Astrocyte (in vitro differentiated cells and primary cell): ENCODE measurements at regions not wholly inside any gene's neighbourhood (a gene's known extent, or its start where the extent isn't known, plus 50 kb on each side); places are given as distances from the start of the nearest gene placed in this dataset.

Experiments
- DNase-seq: peaks from one replicate; pipeline ENCODE4 v3.0.0-alpha.2; 2010; ENCODE audit warnings: low read depth
- FAIRE-seq: peaks from 2 replicates; lab custom pipeline; 2011; peaks lifted over from hg19 to GRCh38; lab: Jason Lieb, UNC
- H2AFZ ChIP-seq: 2 replicates; pipeline ENCODE4 v1.6.0; 2012; ENCODE audit warnings: low read depth, low read length, inconsistent platforms
- H3K27ac ChIP-seq: 2 replicates; pipeline ENCODE4 v1.5.1; 2011; ENCODE audit warnings: low read depth, low read length, inconsistent platforms
- H3K27me3 ChIP-seq: 2 replicates; pipeline ENCODE4 v1.6.0; 2011; ENCODE audit warnings: low read length, inconsistent platforms; ENCODE audit not compliant: insufficient read depth
- H3K36me3 ChIP-seq: 2 replicates; pipeline ENCODE4 v1.5.1; 2011; ENCODE audit warnings: low read length, inconsistent platforms; ENCODE audit not compliant: insufficient read depth
- H3K4me1 ChIP-seq: 2 replicates; pipeline ENCODE4 v1.5.1; 2011; ENCODE audit warnings: low read length, inconsistent platforms; ENCODE audit not compliant: insufficient read depth
- H3K4me2 ChIP-seq: 2 replicates; pipeline ENCODE4 v1.6.0; 2012; ENCODE audit warnings: low read length, inconsistent platforms
- H3K4me3 ChIP-seq: 2 replicates; pipeline ENCODE4 v1.5.1; 2011; ENCODE audit warnings: low read depth, mild to moderate bottlenecking, low read length, inconsistent platforms; ENCODE audit not compliant: insufficient read depth
- H3K79me2 ChIP-seq: 2 replicates; pipeline ENCODE4 v1.6.0; 2012; ENCODE audit warnings: mild to moderate bottlenecking, low read length, inconsistent platforms; ENCODE audit not compliant: insufficient read depth
- H3K9ac ChIP-seq: 2 replicates; pipeline ENCODE4 v1.6.0; 2012; ENCODE audit warnings: mild to moderate bottlenecking, low read length, inconsistent platforms
- H3K9me3 ChIP-seq: 2 replicates; pipeline ENCODE4 v1.5.1; 2012; ENCODE audit warnings: low read depth, mild to moderate bottlenecking, low read length, inconsistent platforms; ENCODE audit not compliant: insufficient read depth
- H4K20me1 ChIP-seq: 2 replicates; pipeline ENCODE4 v1.6.0; 2012; ENCODE audit warnings: low read length, inconsistent platforms; ENCODE audit not compliant: insufficient read depth
- H3K27ac Mint-ChIP-seq: one replicate; pipeline ENCODE4 v1.8.0; 2021; ENCODE audit warnings: mild to moderate bottlenecking, mixed read lengths; ENCODE audit not compliant: unreplicated experiment
- H3K27me3 Mint-ChIP-seq: one replicate; pipeline ENCODE4 v1.8.0; 2021; ENCODE audit warnings: low read depth, mixed read lengths; ENCODE audit not compliant: unreplicated experiment
- H3K36me3 Mint-ChIP-seq: one replicate; pipeline ENCODE4 v1.8.0; 2021; ENCODE audit warnings: low read depth, mixed read lengths; ENCODE audit not compliant: unreplicated experiment
- H3K4me1 Mint-ChIP-seq: one replicate; pipeline ENCODE4 v1.8.0; 2021; ENCODE audit warnings: low read depth, mixed read lengths; ENCODE audit not compliant: unreplicated experiment
- H3K4me3 Mint-ChIP-seq: one replicate; pipeline ENCODE4 v1.8.0; 2021; ENCODE audit warnings: mild to moderate bottlenecking, moderate library complexity, mixed read lengths; ENCODE audit not compliant: unreplicated experiment
- H3K9me3 Mint-ChIP-seq: one replicate; pipeline ENCODE4 v1.8.0; 2021; ENCODE audit warnings: mild to moderate bottlenecking, mixed read lengths; ENCODE audit not compliant: unreplicated experiment
- CTCF ChIP-seq: IDR thresholded peaks from 2 replicates; pipeline ENCODE4 v1.5.1; 2011; ENCODE audit warnings: low read depth, mild to moderate bottlenecking, inconsistent platforms, low read length, moderate library complexity; ENCODE audit not compliant: insufficient read depth
- EZH2 ChIP-seq: IDR thresholded peaks from 2 replicates; pipeline ENCODE4 v1.6.1; 2012; ENCODE audit warnings: mild to moderate bottlenecking, low read length, inconsistent platforms; ENCODE audit not compliant: insufficient read depth

- Mint-ChIP-seq H3K4me3 (no peak overlapping the region), H3K36me3 (no peaks in the 10 kb centered on the region), H3K9me3 (no peaks in the 10 kb centered on the region), H3K4me1 (peaks cover 10% of the 10 kb centered on the region), H3K27ac (no peak overlapping the region), H3K27me3 (no peaks in the 10 kb centered on the region)
- TF ChIP-seq EZH2 (no peak), CTCF (no peak)
- Histone ChIP-seq H3K4me2 (no peak overlapping the region), H3K36me3 (no peaks in the 10 kb centered on the region), H3K9ac (no peak overlapping the region), H3K4me1 (no peaks in the 10 kb centered on the region), H2AFZ (no peak overlapping the region), H3K79me2 (no peaks in the 10 kb centered on the region), H4K20me1 (no peaks in the 10 kb centered on the region), H3K9me3 (no peaks in the 10 kb centered on the region), H3K27ac (no peak overlapping the region), H3K4me3 (no peak overlapping the region), H3K27me3 (no peaks in the 10 kb centered on the region)
- DNase-seq (no peak), FAIRE-seq (no peak)
Observed at GRCh38 chr3:106880206-106880605, 497.0 kb upstream of the CCDC54 start.

- H3K36me3 ChIP-seq, result no peaks in the 10 kb centered on the region
- no peaks in the 10 kb centered on the region for H4K20me1 ChIP-seq
- H3K9me3 Mint-ChIP-seq, result no peaks in the 10 kb centered on the region
- H3K9ac ChIP-seq, result no peak overlapping the region
- H3K4me1 ChIP-seq, result no peaks in the 10 kb centered on the region
- H3K4me3 ChIP-seq, result no peak overlapping the region
- TF ChIP-seq CTCF, result no peak
- TF ChIP-seq EZH2, result no peak
- H3K79me2 ChIP-seq, result no peaks in the 10 kb centered on the region
- H3K27ac Mint-ChIP-seq, result no peak overlapping the region
- peaks cover 10% of the 10 kb centered on the region for H3K4me1 Mint-ChIP-seq
- H3K27ac ChIP-seq, result no peak overlapping the region
- no peak overlapping the region for H2AFZ ChIP-seq
- DNase-seq, result no peak
- no peaks in the 10 kb centered on the region for H3K9me3 ChIP-seq
- H3K4me3 Mint-ChIP-seq, result no peak overlapping the region
- no peaks in the 10 kb centered on the region for H3K27me3 Mint-ChIP-seq
- H3K36me3 Mint-ChIP-seq, result no peaks in the 10 kb centered on the region
- no peak overlapping the region for H3K4me2 ChIP-seq
- no peak for FAIRE-seq
- no peaks in the 10 kb centered on the region for H3K27me3 ChIP-seq
Observed at GRCh38 chr3:106881186-106881585, 496.1 kb upstream of the CCDC54 start.

- Mint-ChIP-seq H3K27ac (no peak overlapping the region), H3K27me3 (no peaks in the 10 kb centered on the region), H3K4me3 (no peak overlapping the region), H3K36me3 (no peaks in the 10 kb centered on the region), H3K4me1 (peaks cover 5% of the 10 kb centered on the region), H3K9me3 (peaks cover 3% of the 10 kb centered on the region)
- Histone ChIP-seq H3K9me3 (no peaks in the 10 kb centered on the region), H3K4me2 (no peak overlapping the region), H3K4me3 (no peak overlapping the region), H3K79me2 (no peaks in the 10 kb centered on the region), H4K20me1 (no peaks in the 10 kb centered on the region), H3K27ac (no peak overlapping the region), H3K36me3 (no peaks in the 10 kb centered on the region), H3K4me1 (no peaks in the 10 kb centered on the region), H3K9ac (no peak overlapping the region), H2AFZ (no peak overlapping the region), H3K27me3 (no peaks in the 10 kb centered on the region)
- TF ChIP-seq EZH2 (no peak), CTCF (no peak)
- FAIRE-seq (no peak), DNase-seq (no peak)
Observed at GRCh38 chr3:106882297-106882696, 494.9 kb upstream of the CCDC54 start.
